GM19023 (cell line): ENCODE measurements at regions not wholly inside any gene's neighbourhood (a gene's known extent, or its start where the extent isn't known, plus 50 kb on each side); places are given as distances from the start of the nearest gene placed in this dataset.

ENCODE experiments used
- ATAC-seq: cut with Tn5 transposase; IDR thresholded peaks from one replicate; pipeline ENCODE4 v1.9.1; 2021; ENCODE audit warnings: mild to moderate bottlenecking, moderate library complexity; ENCODE audit not compliant: unreplicated experiment

DNA sequence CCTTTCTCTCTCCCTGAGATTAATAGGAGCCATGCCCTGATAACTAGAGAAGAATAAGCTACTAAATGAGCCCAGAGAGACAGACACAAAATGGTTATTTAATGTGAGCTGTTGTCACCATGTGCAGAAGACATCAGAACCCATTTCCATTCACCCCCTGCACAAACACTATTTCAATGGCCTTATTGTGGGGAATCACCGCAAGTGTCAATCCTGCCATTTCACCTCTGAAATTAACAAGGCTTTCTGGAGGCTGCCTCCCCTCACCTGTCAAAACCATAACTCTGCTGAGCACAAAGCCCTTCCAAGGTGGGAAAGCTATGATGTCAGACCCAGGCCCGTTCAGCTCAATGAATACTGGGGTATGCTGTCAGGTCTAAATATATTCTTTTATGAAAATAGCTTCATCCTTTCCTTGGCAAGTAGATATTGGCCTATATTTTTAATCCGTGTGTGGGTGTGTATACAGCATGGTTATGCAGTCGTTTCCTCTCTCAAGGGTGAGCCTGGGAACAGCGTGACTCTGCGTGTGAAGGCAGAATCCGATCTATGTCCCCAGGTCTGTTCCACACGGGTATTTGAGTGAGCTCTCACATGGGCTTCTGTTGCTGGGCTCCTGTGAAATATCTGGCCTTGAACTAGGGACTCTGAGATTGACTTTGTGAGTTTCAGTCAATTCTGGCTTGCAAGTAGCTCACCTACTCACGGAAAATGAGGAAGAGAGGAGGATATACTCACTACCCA is 266.3 kb downstream of the FBXW7 start:
- no peak for ATAC-seq

DNA sequence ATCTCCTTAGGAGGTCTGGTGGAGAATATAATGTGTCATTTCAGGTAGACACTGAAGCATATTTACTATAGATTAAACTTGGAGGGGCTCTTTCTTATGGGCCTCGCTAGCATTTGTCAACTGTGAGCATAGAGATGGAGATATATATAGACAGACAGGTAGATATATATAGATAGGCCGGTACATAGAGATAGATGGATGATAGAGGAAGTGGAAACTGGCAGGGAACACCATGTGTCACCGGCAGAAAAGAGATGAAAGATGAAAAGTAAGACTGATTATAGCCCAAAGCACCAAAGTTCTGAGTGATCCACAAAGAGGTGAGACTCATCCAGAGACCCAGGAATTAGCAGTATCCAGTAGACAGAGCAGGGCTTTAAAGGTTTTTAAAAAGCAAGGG is 268.1 kb downstream of the FBXW7 start:
- ATAC-seq = no peak

DNA sequence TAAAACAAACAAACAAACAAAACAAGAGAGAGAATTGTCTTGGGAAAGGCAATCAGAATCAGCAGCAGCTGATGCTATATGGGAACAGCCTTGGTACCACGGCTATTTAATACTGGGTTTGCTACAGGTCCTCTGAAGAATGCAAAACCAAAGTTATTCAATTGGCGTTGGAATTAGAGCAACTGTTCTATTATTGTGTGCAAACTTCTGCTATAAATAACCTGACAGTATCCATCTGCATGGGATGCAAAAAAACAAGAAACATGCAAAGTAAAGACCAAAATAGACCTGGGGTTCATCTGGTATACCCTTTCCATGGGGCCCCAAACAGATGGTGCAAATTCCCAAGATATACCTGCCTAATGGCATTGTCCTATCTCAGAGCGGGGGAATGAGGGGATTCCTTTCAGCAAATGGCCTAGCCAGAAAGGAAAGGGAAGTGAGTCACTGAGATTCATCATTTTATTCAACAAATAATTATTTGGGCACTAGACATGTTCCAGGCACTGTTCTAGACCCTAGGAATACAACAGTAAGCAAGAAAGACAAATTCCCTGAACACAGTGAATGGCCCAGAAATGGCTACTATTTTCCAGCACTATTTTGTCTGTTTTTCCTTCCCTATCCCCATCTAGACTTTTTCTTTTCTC is 268.9 kb downstream of the FBXW7 start:
- ATAC-seq = no peak

DNA sequence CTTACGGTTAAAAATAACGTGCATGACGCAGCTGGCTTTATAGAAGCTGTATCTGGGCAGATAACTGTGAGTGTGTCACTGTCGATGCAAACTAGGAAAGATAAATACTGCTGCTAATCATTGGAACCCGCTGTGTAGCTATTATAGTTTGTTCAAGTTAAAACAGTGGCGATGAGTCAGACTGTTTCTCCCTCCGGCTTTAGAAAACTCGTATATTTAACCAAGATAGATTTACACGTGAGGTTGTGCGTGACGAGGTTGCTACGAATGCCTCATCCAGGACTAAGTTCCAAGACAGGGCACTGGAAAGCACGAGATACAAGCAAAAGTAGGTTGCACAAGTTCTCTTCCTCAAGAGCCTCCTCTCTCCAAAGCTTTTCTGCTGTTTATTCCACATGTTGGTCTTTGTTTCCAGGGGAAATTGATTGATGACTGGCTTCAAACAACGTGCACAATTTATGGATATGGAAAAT is 270.7 kb downstream of the FBXW7 start:
- no peak for ATAC-seq

DNA sequence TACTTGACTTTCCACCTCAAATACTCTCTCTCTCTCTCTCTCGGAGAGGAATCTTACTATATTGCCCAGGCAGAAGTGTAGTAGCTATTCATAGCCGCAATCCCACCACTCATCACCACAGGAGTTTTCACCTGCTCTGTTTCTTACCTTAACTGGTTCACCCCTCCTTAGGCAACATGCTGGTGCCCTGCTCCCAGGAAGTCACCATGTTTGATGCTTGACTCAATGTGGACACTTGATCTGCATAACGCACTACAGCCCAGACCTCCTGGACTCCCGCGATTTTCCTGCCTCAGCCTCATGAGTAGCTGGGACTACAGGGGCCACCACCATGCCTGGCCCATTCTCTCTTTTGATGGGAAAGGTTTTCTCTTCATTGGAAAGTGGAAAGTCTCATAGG is 271.8 kb downstream of the FBXW7 start:
- no peak for ATAC-seq

DNA sequence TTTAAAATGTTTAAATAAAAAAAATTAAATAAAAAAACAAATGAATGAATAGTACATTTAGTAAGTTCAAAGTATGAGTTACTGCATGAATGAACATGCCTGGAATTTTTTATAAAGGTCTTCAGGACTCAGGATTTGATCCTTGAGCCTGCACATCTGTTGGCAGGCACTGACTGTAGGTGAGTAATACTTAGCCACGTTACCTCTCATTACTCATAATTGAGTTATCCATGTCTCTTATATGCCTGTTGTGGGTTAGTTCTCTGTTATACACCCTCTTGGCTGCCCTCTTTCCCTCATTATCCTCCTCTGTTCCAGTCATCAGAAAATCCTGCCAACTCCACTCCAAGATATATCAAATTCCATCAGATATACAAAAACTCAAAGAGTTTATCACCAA is 276.0 kb downstream of the FBXW7 start:
- ATAC-seq = no peak

DNA sequence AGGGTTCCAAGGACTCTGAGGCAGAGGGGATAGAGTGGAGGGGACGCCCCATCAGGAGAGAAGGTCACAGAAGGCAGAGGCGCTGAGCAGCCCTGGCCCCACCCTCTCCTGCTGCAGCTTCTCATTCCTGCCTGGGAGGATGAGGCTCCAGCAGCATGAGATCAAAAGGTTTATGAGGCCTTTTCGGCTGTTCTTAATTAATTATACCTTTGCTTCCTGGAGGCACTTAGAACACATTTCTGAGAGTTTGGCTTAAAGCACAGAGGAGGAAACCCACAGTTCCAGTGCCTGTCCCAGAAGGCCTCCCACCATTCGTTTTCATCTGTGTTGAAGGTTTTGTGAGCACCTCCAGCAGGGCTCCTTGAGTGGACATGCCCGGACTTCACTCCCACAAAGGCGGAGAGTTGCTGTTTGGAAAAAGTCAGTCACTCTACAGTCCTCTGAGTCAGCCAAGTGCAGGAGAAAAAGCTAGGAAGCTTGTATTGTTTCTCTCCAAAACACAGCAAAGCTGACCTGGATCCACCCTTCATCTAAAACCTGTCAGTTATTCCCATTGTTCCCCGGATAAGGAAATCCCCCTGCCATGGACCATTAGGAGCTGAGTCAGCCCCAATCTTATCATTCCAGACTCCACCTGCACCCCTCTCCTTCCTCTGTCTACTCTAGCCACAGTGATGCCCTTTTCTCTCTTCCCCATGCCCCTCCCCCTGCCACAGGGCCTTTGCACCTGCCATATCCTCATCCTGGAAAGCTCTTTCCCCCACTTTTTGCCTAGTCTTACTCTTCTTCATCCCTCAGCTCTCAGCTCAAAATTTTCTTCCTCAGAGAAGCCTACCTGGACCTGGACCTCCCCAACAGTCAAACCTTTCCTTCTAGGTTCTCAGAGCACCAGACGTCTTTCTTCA is 276.8 kb downstream of the FBXW7 start:
- no peak for ATAC-seq

DNA sequence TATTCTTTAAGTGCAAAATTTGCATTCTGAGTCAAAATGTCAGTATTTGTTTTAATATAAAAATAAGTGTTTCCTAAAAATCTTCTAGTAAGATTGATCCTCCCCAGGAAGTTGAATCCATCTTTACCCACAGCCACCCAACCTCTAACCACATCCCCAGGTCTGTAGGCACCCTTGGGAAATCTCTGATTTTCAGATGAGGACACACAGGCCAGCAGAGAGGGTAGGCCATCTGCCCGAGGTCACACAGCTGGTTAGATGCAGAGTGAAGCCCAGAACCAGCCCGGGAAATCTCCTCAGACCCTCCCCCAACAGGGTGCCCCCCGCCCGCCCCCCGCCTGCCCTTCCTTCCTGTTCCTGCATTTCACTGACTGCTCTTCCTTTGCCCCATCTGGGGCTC is 277.5 kb downstream of the FBXW7 start:
- no peak for ATAC-seq

DNA sequence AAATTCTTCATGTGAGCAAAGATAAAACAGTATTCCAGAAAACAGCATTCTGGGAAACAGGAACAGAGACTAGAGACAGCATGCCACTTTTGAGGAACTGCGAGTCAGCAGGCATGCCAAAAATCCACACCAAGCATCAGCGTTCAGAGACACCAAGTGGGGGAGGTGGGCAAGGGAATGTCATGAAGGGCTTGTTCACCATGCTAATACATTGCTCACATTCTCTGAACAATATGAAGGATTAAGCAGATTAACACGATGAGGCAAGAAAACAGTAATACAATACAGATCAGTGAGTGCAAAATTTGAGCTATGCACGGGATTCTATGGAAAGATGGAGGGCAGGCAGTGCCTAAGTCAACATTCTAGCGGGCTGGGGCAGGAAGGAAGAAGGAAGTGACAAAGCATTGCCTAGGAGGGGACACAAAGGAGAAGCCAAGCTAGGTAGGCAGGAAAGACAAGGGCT is 278.3 kb downstream of the FBXW7 start:
- no peak for ATAC-seq

DNA sequence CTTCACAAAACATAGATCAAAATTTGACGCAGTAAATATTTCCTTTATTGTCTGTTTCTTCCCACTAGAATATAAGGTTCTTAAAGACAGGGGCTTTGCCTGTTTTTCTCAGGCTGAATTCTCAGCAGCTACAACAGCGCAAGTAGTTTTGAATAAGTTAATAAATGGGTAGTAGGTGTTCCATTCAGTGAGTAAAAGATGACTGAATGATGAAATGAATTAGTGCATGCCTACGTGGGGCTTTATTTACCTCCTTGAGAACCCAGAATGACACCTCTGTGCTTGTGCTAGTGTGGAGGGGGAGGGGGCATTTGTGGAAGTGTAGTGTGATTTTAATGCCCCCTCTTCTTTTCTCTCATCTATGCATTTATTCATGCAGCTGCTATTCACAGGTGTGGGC is 278.9 kb downstream of the FBXW7 start:
- no peak for ATAC-seq

DNA sequence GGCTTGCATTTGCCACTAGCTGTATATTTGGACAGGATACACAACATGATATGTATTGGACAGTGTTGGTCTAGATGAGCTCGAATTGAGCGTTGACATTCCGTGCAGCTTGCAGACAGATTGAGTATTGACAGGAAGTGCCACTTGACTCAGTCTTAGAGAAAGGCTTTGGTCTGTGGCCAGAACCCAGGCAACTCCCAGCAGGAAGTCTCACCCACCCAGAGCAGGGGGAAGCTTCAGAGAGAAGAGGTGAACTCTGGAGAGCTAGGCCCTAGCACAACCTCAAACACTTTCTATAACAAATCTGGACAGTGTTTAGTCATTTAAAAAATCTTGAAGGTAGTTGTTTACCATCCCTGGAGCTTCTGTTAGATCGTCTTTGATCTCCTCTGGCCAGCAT is 280.5 kb downstream of the FBXW7 start:
- ATAC-seq = peak; percentile 86

DNA sequence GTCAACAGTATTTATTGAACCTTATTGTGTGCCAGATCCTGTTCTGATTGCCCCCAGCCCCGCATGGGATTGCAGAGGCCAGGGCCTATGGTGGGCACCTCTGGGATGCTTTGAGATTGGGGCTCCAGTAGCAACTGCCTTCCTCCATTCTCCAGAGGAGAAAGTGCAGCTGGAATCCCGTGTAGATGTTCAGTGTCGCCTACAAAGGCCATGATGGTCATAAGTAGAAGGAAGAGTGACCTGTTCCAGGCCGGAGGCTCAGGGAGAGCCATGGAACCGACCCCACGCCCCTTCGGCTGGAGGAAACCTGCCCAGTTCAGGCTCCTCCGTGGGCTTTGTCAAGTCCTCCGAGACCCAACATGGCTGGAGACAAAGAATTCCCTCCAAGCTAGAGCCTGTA is 287.5 kb downstream of the FBXW7 start:
- no peak for ATAC-seq

DNA sequence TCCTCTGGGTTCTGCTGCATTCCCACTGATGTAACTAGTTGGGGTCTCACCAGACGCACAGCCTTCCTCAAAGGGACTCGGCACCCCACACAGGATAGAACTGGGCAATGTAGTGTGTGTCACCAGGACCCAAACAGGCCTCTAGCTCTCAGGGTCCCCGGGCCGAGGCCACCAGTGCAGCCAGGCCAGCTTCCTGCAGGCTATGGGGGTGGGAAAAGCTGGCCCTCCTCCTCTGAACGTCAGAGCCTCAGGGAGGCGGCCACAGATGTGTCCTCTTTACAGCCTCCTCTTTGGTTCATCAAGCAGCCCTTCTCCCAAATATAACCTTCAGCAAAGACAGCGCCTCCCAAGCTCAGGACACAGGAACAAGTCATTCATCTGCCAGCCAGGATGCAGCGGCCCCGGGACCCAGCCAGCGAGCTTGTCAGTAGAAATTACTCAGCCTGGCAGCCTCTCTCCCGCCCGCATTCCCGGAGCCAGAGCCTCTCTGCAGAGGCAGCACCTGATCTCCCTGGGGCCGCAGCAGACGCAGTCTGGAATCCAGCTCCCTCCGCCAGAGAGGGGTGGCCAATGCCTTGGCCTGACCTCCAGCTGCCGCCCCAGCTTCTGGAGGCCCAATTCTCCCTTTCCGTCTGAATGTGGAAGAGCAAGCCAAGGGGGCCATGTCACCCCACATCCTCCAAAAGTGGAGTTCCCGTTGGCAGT is 288.5 kb downstream of the FBXW7 start:
- no peak for ATAC-seq

DNA sequence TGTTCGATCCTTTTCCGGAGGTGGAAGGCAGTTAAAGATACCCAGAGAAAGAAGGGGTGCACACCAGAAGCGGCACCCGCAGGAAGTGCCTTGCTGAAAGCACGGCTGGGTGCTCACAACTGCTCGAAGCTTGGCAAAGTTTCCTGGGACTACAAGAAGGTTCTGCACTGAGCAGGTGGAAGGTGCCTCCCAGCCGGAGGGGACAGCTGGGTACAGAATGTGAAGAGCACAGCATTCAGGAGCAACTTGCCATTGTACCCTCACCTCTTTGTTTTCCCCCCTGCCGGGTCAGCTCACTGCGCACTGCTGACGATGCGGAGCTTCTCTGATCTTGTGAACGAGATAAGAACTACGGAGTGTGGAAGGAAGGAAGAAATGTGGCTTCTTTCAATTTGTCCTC is 289.2 kb downstream of the FBXW7 start:
- no peak for ATAC-seq

DNA sequence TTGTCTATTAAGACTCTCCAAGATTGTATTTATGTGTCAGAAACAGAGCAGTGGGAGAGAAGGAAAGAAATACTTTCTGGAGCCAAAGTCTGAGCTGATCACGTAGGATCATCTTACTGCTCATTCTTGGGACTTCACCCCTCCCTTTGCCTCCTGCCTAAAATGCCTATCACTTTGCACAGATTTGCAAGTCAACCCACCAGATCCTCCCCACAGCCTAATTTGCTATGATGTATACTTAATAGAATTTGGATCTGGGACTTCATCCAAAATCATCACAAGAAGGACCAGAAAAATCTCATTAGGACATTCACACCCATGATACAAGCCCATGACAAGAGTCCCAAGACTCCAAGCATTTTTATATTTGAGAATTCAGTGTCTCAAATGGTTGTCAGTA is 290.2 kb downstream of the FBXW7 start:
- no peak for ATAC-seq

DNA sequence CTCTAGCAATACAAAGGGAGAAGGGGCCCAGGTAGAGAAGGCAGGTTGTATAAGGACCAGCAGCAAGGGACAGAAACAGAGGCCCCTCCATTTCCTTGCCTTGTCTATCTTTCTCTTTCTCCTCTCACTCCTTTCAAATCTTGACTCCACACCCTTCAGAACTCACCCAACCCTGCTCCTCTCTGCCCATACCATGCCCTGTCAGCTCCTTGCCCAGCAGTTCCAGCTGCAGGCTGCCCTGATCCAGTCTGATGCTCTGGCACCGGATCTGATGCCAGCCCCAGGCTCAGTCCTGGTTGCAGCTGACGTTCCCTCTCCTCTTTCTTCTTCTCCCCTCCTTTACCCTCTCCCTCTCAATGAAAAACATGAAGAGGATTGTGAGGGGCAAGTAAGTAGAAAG is 291.2 kb downstream of the FBXW7 start:
- no peak for ATAC-seq

DNA sequence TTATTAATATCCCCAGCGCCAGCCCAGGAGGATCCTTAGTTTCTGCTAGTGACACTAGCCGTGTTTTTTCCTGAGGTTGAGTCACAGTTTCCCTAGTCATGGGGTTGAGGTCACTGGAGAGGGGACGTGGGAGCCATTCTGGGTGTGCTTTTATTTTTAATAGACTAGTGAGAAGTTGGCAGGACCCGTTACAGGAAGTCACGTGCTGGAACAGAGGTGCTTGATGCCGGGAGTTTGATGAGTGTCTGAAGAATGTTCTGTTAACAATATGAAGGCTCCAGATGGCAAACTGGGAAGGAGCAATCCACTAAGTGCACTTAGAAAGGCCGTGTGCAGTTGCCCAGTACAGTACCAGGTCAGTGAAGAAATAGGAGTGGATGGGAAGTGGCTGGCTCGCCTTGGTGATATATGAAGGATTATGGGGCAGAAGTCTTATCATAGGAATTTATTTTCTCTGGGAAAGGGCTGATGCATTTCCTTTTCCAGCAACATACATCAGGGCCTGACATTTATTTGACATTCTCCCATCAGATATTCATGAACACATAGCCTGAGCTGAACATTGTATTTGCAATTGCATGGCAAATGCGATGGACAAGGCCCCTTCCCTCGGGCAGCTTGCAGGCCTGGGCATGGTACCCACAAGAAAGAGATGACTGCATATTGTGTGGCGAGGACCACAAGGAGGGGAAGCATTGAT is 291.8 kb downstream of the FBXW7 start:
- no peak for ATAC-seq

DNA sequence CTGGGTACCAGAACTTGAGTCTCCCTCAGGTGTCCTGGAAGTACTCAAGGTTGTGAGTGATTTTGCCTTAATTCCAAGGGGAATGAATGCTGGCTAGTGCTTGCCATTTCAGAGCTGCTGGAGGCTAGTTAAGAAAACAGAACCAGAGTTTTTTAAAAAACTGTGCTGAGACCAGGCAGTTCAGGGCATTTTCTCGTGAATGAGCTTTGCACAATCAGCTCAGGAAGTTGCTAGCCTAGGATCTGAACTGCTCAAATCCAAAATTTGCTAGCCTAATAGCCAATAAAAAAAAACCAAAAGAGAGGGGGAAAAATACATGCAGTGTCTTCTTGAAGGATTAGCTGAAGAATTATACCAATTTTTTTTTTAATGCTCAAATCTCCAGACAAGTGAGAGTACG is 292.7 kb downstream of the FBXW7 start:
- no peak for ATAC-seq

DNA sequence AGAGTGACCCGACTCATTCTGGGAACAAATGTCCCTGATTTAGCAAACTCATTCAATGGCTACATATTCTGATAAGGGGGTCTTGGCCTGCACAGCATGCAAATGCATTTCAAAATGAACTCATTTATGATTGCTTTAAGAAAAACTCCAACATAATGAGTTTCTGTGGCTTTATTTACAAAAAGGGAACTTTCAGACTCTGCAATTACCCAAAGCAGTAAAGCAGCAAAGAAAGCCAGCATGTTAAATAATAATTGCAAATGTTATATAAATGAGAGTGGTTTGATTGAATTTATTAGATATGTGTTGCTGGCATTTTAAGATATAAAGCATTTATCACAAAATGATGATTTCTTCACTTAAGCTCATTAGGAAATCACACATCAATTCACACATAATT is 295.7 kb downstream of the FBXW7 start:
- ATAC-seq = no peak

DNA sequence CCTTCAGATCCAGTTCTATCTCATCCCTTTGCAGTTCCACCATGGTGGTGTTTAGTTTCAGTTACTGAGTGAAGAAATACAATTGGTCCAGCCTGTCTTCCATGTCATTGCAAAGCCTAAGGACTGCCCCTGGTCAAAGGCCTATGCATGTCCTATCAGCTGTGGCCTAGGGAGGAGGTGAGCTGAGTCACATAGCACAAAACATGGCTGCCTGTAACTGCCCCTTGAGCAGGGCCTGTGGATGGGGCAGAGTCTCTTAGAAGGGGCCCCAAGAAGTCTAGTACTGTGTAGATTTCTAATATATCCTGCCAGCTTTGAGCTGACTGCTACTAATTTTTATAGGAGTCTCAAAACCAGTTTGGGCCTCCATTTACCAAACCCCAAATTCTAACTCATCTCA is 296.7 kb downstream of the FBXW7 start:
- no peak for ATAC-seq
